ENCODE measurements at regions not wholly inside any gene's neighbourhood (a gene's known extent, or its start where the extent isn't known, plus 50 kb on each side); places are given as distances from the start of the nearest gene placed in this dataset.

DNA sequence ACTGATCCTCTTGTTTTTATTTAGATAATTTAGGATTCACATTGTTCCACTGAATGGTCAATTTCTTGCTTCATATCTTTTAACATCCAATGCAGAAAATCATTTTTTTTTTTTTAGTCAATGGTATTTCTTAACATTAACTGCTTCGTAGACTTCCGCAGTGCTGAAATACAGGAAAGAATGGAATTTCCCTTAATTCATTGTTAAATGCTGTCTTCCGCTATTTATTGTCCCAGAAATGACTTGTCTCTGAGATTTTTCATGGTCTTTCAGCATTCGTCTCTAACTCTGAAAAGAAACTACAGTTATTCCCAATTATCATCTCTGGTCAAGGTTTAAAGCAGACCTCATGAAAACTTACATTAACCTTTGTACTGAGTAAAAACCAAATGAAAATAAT lies 1029.1 kb upstream of the MANEA start:
- no peak overlapping the region for H3K4me3 ChIP-seq (replicated peaks in 1 of 2; ENCODE audit: low read depth in 1 of 2, low read length in 2 of 2)
- no TSS peak for BruUV-seq (replicated peaks)
- no peaks in the 10 kb centered on the region for H4K20me1 ChIP-seq (ENCODE audit: insufficient read depth)
- H3K9me3 ChIP-seq (ENCODE audit: control insufficient read depth in 1 of 2, insufficient read depth in 1 of 2, low read depth in 1 of 2, low read length in 2 of 2), result no peaks in the 10 kb centered on the region; a peak in 2 of 4 replicates
- ATAC-seq (no peak), DNase-seq (ENCODE audit: low read depth, low spot score) (no peak)
- no peaks in the 10 kb centered on the region for H3K79me2 ChIP-seq (ENCODE audit: insufficient read depth, low read length)
- H2AFZ ChIP-seq (ENCODE audit: low read depth, low read length, poor library complexity, severe bottlenecking), result no peak overlapping the region
- H3K4me2 ChIP-seq (ENCODE audit: low read length), result no peak overlapping the region
- no peaks in the 10 kb centered on the region for H3K36me3 ChIP-seq (ENCODE audit: control insufficient read depth in 1 of 2, insufficient read depth in 2 of 2, low read length in 2 of 2)
- no peaks in the 10 kb centered on the region for H3K9me2 ChIP-seq (ENCODE audit: insufficient read depth)
- H3K9ac ChIP-seq (ENCODE audit: low read length), result no peak overlapping the region
- no peak overlapping the region for H3K27ac ChIP-seq (ENCODE audit: low read depth, low read length)
- TF ChIP-seq SIN3A (IDR thresholded peaks at IDR 0.05; ENCODE audit: low read depth), result no peak
- ChIA-PET CTCF (no interaction called here), RAD21 (ENCODE audit: low non-redundant PET in 1 of 2, low total read pairs in 2 of 2, uncharacterized antibody in 2 of 2, unreplicated experiment in 2 of 2) (no interaction called here), POLR2A (no interaction called here)
- H3K27me3 ChIP-seq (ENCODE audit: insufficient read depth, low read length), result no peaks in the 10 kb centered on the region
- H3K4me1 ChIP-seq (ENCODE audit: control insufficient read depth in 1 of 2, insufficient read depth in 2 of 2, low read length in 2 of 2), result no peaks in the 10 kb centered on the region
- intact Hi-C loops (cut with micrococcal nuclease), result no loop called here

GRCh38 chr6:94535798-94536197 lies 1041.5 kb upstream of the MANEA start:
- no peaks in the 10 kb centered on the region for H3K9me2 ChIP-seq (ENCODE audit: insufficient read depth)
- H3K4me2 ChIP-seq (ENCODE audit: low read length), result no peak overlapping the region
- POLR2A ChIA-PET, result no interaction called here
- H3K9me3 ChIP-seq (ENCODE audit: control insufficient read depth in 1 of 2, insufficient read depth in 1 of 2, low read depth in 1 of 2, low read length in 2 of 2), result no peaks in the 10 kb centered on the region
- intact Hi-C loops (cut with micrococcal nuclease), result no loop called here
- H3K4me1 ChIP-seq (ENCODE audit: control insufficient read depth in 1 of 2, insufficient read depth in 2 of 2, low read length in 2 of 2), result no peaks in the 10 kb centered on the region
- no peak overlapping the region for H3K27ac ChIP-seq (ENCODE audit: low read depth, low read length)
- no TSS peak for BruUV-seq (replicated peaks)
- TF ChIP-seq TCF7L2 (IDR thresholded peaks at IDR 0.05; ENCODE audit: borderline replicate concordance, extremely low read depth, insufficient read depth, insufficient read length) (no peak), EZH2phosphoT487 (IDR thresholded peaks at IDR 0.05; ENCODE audit: borderline replicate concordance) (no peak), EGR1 (IDR thresholded peaks at IDR 0.05; ENCODE audit: low read depth) (no peak)
- TF ChIP-seq, protein P1, sequence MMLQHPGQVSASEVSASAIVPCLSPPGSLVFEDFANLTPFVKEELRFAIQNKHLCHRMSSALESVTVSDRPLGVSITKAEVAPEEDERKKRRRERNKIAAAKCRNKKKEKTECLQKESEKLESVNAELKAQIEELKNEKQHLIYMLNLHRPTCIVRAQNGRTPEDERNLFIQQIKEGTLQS (IDR thresholded peaks at IDR 0.05), result no peak
- no peak overlapping the region for H2AFZ ChIP-seq (ENCODE audit: low read depth, low read length, poor library complexity, severe bottlenecking)
- H4K20me1 ChIP-seq (ENCODE audit: insufficient read depth), result no peaks in the 10 kb centered on the region
- H3K9ac ChIP-seq (ENCODE audit: low read length), result no peak overlapping the region
- no peaks in the 10 kb centered on the region for H3K79me2 ChIP-seq (ENCODE audit: insufficient read depth, low read length)
- no peaks in the 10 kb centered on the region for H3K36me3 ChIP-seq (ENCODE audit: control insufficient read depth in 1 of 2, insufficient read depth in 2 of 2, low read length in 2 of 2)
- RAD21 ChIA-PET (ENCODE audit: low non-redundant PET in 1 of 2, low total read pairs in 2 of 2, uncharacterized antibody in 2 of 2, unreplicated experiment in 2 of 2), result no interaction called here
- DNase-seq (ENCODE audit: low read depth, low spot score) (no peak), ATAC-seq (no peak)
- CTCF ChIA-PET, result no interaction called here
- no peaks in the 10 kb centered on the region for H3K27me3 ChIP-seq (ENCODE audit: insufficient read depth, low read length)
- no peak overlapping the region for H3K4me3 ChIP-seq (replicated peaks in 1 of 2; ENCODE audit: low read depth in 1 of 2, low read length in 2 of 2)

Data from HCT116 (cell line).